ENCODE measurements at regions not wholly inside any gene's neighbourhood (a gene's known extent, or its start where the extent isn't known, plus 50 kb on each side); places are given as distances from the start of the nearest gene placed in this dataset.

DNA sequence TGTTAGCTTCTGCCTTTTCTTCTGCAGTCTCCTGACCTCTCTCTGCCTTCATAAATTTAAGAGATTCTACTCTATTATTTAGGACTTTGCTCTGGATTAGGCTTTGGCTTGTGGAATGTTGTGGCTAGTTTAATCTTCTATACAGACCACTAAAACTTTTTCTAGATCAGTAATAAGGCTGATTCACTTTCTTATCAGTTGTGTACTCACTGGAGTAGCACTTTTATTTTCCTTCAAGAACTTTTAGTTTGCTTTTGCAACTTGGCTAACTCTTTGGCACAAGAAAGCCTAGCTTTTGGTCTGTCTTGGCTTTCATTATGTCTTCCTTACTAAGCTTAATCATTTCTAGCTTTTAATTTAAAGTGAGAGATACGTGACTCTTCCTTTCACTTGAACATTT is 265.5 kb upstream of the TBC1D5 start:
- no peaks in the 10 kb centered on the region for H3K4me1 ChIP-seq (ENCODE audit: insufficient read depth, insufficient read length)
- TF ChIP-seq ZNF274 (IDR thresholded peaks at IDR 0.05; ENCODE audit: low read depth, low read length) (no peak), YY1 (IDR thresholded peaks at IDR 0.05; ENCODE audit: insufficient read depth, insufficient read length) (no peak), SUZ12 (IDR thresholded peaks at IDR 0.05; ENCODE audit: extremely low read depth, insufficient read depth, insufficient read length) (no peak)
- DNase-seq (ENCODE audit: low read depth, low spot score): no peak
- H3K27me3 ChIP-seq (ENCODE audit: insufficient read depth, insufficient read length): no peaks in the 10 kb centered on the region
- H3K4me3 ChIP-seq (ENCODE audit: insufficient read length, low read depth): no peak overlapping the region
- H3K9me3 ChIP-seq (ENCODE audit: insufficient read depth, low read length): no peaks in the 10 kb centered on the region
- no peak overlapping the region for H3K9ac ChIP-seq (ENCODE audit: insufficient read length, low read depth)
- H3K36me3 ChIP-seq (ENCODE audit: insufficient read depth, insufficient read length, low read length): peaks cover 5% of the 10 kb centered on the region

GRCh38 chr3:17995769-17996168 is 253.3 kb upstream of the TBC1D5 start:
- H3K4me3 ChIP-seq (ENCODE audit: insufficient read length, low read depth): no peak overlapping the region
- no peak for TF ChIP-seq SUZ12 (IDR thresholded peaks at IDR 0.05; ENCODE audit: extremely low read depth, insufficient read depth, insufficient read length)
- TF ChIP-seq ZNF274 (IDR thresholded peaks at IDR 0.05; ENCODE audit: low read depth, low read length): no peak
- no peak for TF ChIP-seq YY1 (IDR thresholded peaks at IDR 0.05; ENCODE audit: insufficient read depth, insufficient read length)
- no peaks in the 10 kb centered on the region for H3K4me1 ChIP-seq (ENCODE audit: insufficient read depth, insufficient read length)
- DNase-seq (ENCODE audit: low read depth, low spot score): no peak
- no peaks in the 10 kb centered on the region for H3K9me3 ChIP-seq (ENCODE audit: insufficient read depth, low read length)
- no peak overlapping the region for H3K9ac ChIP-seq (ENCODE audit: insufficient read length, low read depth)
- no peaks in the 10 kb centered on the region for H3K27me3 ChIP-seq (ENCODE audit: insufficient read depth, insufficient read length)
- H3K36me3 ChIP-seq (ENCODE audit: insufficient read depth, insufficient read length, low read length): no peaks in the 10 kb centered on the region

DNA sequence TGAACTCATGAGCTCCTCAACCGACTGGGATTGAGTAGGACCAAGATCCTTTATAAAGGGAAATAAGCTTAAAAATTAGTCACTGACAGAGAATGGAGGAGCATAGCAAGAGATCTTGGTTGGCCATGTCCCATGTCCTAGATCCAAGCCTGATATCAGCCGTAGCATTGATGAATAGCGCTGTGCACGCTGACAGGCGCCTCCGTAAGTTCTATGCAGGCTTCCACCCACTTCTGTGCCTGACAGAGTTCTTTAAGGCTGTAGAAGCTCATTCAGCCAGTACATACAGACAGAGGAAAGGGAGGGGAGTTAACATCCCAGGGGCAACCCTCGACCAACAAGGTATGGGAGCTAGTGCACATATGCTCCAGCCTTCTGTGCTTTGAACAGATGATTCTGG is 251.7 kb upstream of the TBC1D5 start:
- Histone ChIP-seq H3K9ac (ENCODE audit: insufficient read length, low read depth) (no peak overlapping the region), H3K9me3 (ENCODE audit: insufficient read depth, low read length) (no peaks in the 10 kb centered on the region), H3K36me3 (ENCODE audit: insufficient read depth, insufficient read length, low read length) (peaks cover 9% of the 10 kb centered on the region), H3K4me3 (ENCODE audit: insufficient read length, low read depth) (no peak overlapping the region), H3K27me3 (ENCODE audit: insufficient read depth, insufficient read length) (no peaks in the 10 kb centered on the region), H3K4me1 (ENCODE audit: insufficient read depth, insufficient read length) (no peaks in the 10 kb centered on the region)
- no peak for DNase-seq (ENCODE audit: low read depth, low spot score)
- no peak for TF ChIP-seq SUZ12 (IDR thresholded peaks at IDR 0.05; ENCODE audit: extremely low read depth, insufficient read depth, insufficient read length)
- TF ChIP-seq ZNF274 (IDR thresholded peaks at IDR 0.05; ENCODE audit: low read depth, low read length): no peak
- no peak for TF ChIP-seq YY1 (IDR thresholded peaks at IDR 0.05; ENCODE audit: insufficient read depth, insufficient read length)

DNA sequence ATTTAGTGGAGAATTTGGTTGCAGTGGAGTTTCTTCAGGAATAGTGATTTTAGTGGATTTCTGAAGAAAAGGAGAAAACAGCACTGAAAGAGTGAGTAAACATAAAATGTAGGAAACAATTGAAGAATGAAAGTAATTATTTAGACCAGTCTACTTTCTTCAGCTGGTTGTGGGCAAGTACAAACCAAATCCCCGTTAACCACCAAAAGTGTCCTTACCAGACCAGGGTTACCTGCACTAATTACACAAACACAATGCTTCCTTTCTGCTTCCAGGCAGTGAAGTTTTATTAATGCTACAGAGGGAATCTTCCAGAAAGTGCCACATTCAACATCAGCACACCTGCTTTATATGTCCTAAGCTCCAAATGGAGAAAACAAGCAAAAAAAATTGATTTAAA is 248.0 kb upstream of the TBC1D5 start:
- Histone ChIP-seq H3K4me3 (ENCODE audit: insufficient read length, low read depth) (no peak overlapping the region), H3K36me3 (ENCODE audit: insufficient read depth, insufficient read length, low read length) (peaks cover 9% of the 10 kb centered on the region), H3K9ac (ENCODE audit: insufficient read length, low read depth) (no peak overlapping the region), H3K4me1 (ENCODE audit: insufficient read depth, insufficient read length) (no peaks in the 10 kb centered on the region), H3K27me3 (ENCODE audit: insufficient read depth, insufficient read length) (no peaks in the 10 kb centered on the region), H3K9me3 (ENCODE audit: insufficient read depth, low read length) (no peaks in the 10 kb centered on the region)
- no peak for DNase-seq (ENCODE audit: low read depth, low spot score)
- no peak for TF ChIP-seq YY1 (IDR thresholded peaks at IDR 0.05; ENCODE audit: insufficient read depth, insufficient read length)
- TF ChIP-seq ZNF274 (IDR thresholded peaks at IDR 0.05; ENCODE audit: low read depth, low read length): no peak
- TF ChIP-seq SUZ12 (IDR thresholded peaks at IDR 0.05; ENCODE audit: extremely low read depth, insufficient read depth, insufficient read length): no peak

DNA sequence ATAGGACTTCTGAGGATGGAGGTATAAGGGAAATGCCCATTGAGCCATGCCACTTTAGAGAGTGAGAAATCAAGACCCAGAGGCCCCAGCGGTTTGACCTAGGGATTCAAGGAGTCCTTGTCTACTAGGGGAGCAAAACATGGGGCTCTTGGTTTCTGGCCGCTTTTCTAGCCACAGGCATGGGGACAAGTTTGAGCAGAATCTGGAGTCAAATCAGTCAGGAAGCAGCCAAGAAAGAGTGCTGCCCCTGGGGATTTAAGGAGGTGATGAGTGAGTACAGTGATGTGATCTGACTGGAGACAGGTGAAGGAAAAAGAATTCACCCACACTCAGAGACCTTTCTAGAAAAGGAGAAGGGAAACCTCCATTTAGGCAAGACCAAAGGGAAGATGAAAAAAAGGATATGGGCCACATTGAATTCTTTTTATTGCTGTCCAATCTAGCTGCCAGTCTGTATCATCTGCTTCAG is 244.0 kb upstream of the TBC1D5 start:
- H3K9me3 ChIP-seq (ENCODE audit: insufficient read depth, low read length): no peaks in the 10 kb centered on the region

GRCh38 chr3:17985658-17986347 is 243.4 kb upstream of the TBC1D5 start:
- H3K36me3 ChIP-seq (ENCODE audit: insufficient read depth, insufficient read length, low read length): peaks cover 9% of the 10 kb centered on the region
- H3K4me3 ChIP-seq (ENCODE audit: insufficient read length, low read depth): no peak overlapping the region
- H3K4me1 ChIP-seq (ENCODE audit: insufficient read depth, insufficient read length): no peaks in the 10 kb centered on the region
- no peak for DNase-seq (ENCODE audit: low read depth, low spot score)
- no peak overlapping the region for H3K9ac ChIP-seq (ENCODE audit: insufficient read length, low read depth)
- no peaks in the 10 kb centered on the region for H3K9me3 ChIP-seq (ENCODE audit: insufficient read depth, low read length)
- TF ChIP-seq SUZ12 (IDR thresholded peaks at IDR 0.05; ENCODE audit: extremely low read depth, insufficient read depth, insufficient read length) (no peak), YY1 (IDR thresholded peaks at IDR 0.05; ENCODE audit: insufficient read depth, insufficient read length) (no peak), ZNF274 (IDR thresholded peaks at IDR 0.05; ENCODE audit: low read depth, low read length) (no peak)
- no peaks in the 10 kb centered on the region for H3K27me3 ChIP-seq (ENCODE audit: insufficient read depth, insufficient read length)

More for the DNA sequence above, 244.0 kb upstream of the TBC1D5 start:
- TF ChIP-seq SUZ12 (IDR thresholded peaks at IDR 0.05; ENCODE audit: extremely low read depth, insufficient read depth, insufficient read length): no peak
- no peak for TF ChIP-seq YY1 (IDR thresholded peaks at IDR 0.05; ENCODE audit: insufficient read depth, insufficient read length)
- TF ChIP-seq ZNF274 (IDR thresholded peaks at IDR 0.05; ENCODE audit: low read depth, low read length): no peak
- Histone ChIP-seq H3K4me1 (ENCODE audit: insufficient read depth, insufficient read length) (no peaks in the 10 kb centered on the region), H3K4me3 (ENCODE audit: insufficient read length, low read depth) (no peak overlapping the region), H3K27me3 (ENCODE audit: insufficient read depth, insufficient read length) (no peaks in the 10 kb centered on the region), H3K9ac (ENCODE audit: insufficient read length, low read depth) (no peak overlapping the region), H3K36me3 (ENCODE audit: insufficient read depth, insufficient read length, low read length) (peaks cover 9% of the 10 kb centered on the region)
- DNase-seq (ENCODE audit: low read depth, low spot score): no peak

DNA sequence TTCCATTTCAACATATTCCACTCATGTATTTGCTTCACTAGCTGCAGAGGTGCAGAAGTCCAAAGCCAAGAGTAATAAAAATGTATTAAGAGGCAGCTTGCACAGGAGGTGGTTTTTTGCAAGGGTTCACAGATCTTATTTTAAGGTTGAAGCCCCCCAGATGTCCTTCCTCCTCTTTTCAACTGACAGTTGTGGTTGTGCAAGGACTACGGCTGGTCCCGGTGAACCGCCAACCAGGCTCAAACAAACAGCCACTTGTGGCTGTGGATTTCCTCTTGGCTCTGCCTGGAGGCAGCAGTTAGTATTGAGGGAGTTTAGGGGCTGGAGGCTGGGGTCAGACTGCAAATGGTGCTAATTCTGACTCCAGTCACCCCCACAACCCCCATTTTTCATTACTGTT is 240.7 kb upstream of the TBC1D5 start:
- Histone ChIP-seq H3K4me1 (ENCODE audit: insufficient read depth, insufficient read length) (no peaks in the 10 kb centered on the region), H3K4me3 (ENCODE audit: insufficient read length, low read depth) (no peak overlapping the region), H3K9me3 (ENCODE audit: insufficient read depth, low read length) (no peaks in the 10 kb centered on the region), H3K27me3 (ENCODE audit: insufficient read depth, insufficient read length) (no peaks in the 10 kb centered on the region), H3K9ac (ENCODE audit: insufficient read length, low read depth) (no peak overlapping the region), H3K36me3 (ENCODE audit: insufficient read depth, insufficient read length, low read length) (no peaks in the 10 kb centered on the region)
- no peak for DNase-seq (ENCODE audit: low read depth, low spot score)
- TF ChIP-seq ZNF274 (IDR thresholded peaks at IDR 0.05; ENCODE audit: low read depth, low read length) (no peak), YY1 (IDR thresholded peaks at IDR 0.05; ENCODE audit: insufficient read depth, insufficient read length) (no peak), SUZ12 (IDR thresholded peaks at IDR 0.05; ENCODE audit: extremely low read depth, insufficient read depth, insufficient read length) (no peak)
